Psoas muscle (tissue), 7 donors: ENCODE measurements at regions not wholly inside any gene's neighbourhood (a gene's known extent, or its start where the extent isn't known, plus 50 kb on each side); places are given as distances from the start of the nearest gene placed in this dataset.

Experiments
- ATAC-seq, 4 donors: fragments of 200-7000 bp; cut with Tn5 transposase; one replicate each; pipeline ENCODE4 v1.9.1; 2020; ENCODE audit warnings: moderate library complexity in 3 of 4, mild to moderate bottlenecking in 2 of 4
- DNase-seq, 2 donors: peaks; one replicate each; pipeline ENCODE4 v3.0.0-alpha.2; 2020
- H3K27ac ChIP-seq: fragments of 200-600 bp; one replicate; pipeline ENCODE4 v1.8.0; 2022
- H3K27me3 ChIP-seq, 3 donors: fragments of 200-600 bp in 1 of 3; one replicate each; pipeline versions ENCODE4 v1.6.1 to v1.8.0; 2013 to 2022; ENCODE audit warnings: low read length in 2 of 3, mild to moderate bottlenecking in 2 of 3, moderate library complexity in 1 of 3; ENCODE audit not compliant: insufficient read depth in 3 of 3
- H3K36me3 ChIP-seq, 2 donors: fragments of 200-600 bp in 1 of 2; one replicate each; pipeline versions ENCODE4 v1.6.1 to v1.8.0; 2013 to 2022; ENCODE audit warnings: low read depth in 1 of 2, mild to moderate bottlenecking in 1 of 2, moderate library complexity in 1 of 2; ENCODE audit not compliant: insufficient read depth in 1 of 2
- H3K4me1 ChIP-seq: fragments of 200-600 bp; one replicate; pipeline ENCODE4 v1.8.0; 2022
- H3K4me3 ChIP-seq: fragments of 200-600 bp; one replicate; pipeline ENCODE4 v1.8.0; 2022; ENCODE audit warnings: mild to moderate bottlenecking
- H3K9me3 ChIP-seq: fragments of 200-600 bp; one replicate; pipeline ENCODE4 v1.8.0; 2022
- CTCF ChIP-seq: fragments of 200-600 bp; IDR thresholded peaks from one replicate; pipeline ENCODE4 v1.8.0; 2022; ENCODE audit warnings: antibody characterized with exemption
- WGBS, 3 donors: extraction: QIAGEN DNeasy Blood & Tissue Kit; methylation state at CpG; one replicate each; pipeline versions ENCODE4 v1.1.6 to v1.1.7; 2013; 5-methylcytosine and 5-hydroxymethylcytosine counted together
- intact Hi-C, 2 donors: fragments of 100-400 bp; cut with DNase I; formaldehyde crosslinking; loops; one replicate each; pipeline versions ENCODE4 v1.11.0 to v1.14.2; 2022
- donor health status: healthy with polysubstance abuse.
- donor health status: DM: no; HTN: no; CAD: no; lungs with moderate emphysema.
- donor health status: Bipolar disorder and iron deficiency.
- donor health status: healthy.
- donor health status: DM: yes; HTN: yes; CAD: no.
- donor health status: DM: no; HTN: no; CAD: no.
- donor health status: DM: yes; HTN: yes; CAD: no.

DNA sequence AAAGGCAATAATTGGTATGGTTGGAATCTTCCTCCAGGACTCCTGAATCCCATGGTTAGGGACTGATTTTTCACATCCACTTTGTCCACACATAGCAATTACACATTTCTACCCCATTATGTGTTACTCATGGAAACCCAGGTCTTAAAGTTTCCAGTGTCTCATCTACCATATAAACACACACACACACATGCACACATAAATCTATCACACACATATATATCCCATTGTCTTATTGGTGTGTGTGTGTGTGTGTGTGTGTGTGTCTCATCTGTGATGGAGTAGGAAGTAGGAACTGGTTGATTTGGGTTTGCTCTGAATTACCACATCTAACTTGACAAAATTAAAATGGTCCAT lies 525.4 kb downstream of the FUT8 start:
- ATAC-seq = no peak
- no peaks in the 10 kb centered on the region for H3K9me3 ChIP-seq
- H3K27me3 ChIP-seq = no peaks in the 10 kb centered on the region
- intact Hi-C loops = no loop called here
- DNase-seq = no peak
- no peak overlapping the region for H3K27ac ChIP-seq
- TF ChIP-seq CTCF = no peak
- no peaks in the 10 kb centered on the region for H3K4me1 ChIP-seq
- no peak overlapping the region for H3K4me3 ChIP-seq
- no peaks in the 10 kb centered on the region for H3K36me3 ChIP-seq

DNA sequence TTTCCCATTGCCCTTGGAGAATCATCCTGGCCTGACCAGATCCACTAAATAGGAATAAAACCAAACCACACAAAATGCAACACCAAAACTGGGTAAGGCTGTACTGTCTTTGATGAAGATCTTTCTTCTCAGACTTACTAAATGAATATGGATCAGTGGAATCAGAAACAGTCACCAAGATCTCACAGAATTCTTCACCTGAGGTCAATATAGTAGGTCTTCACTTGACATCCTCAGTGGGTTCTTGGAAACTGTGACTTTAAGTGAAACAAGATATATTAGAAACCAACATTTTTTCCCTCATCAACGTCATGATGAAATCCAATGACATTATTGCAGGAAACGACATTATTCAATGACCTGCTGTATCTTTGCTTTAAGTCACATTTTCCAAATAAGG lies 526.2 kb downstream of the FUT8 start:
- intact Hi-C loops = no loop called here
- no peaks in the 10 kb centered on the region for H3K27me3 ChIP-seq
- H3K27ac ChIP-seq = no peak overlapping the region
- 51 to 63% (median 58%) methylated on average over 2 of the region's 2 CpGs for WGBS, 3 donors
- no peak for ATAC-seq
- no peak overlapping the region for H3K4me3 ChIP-seq
- TF ChIP-seq CTCF = no peak
- no peaks in the 10 kb centered on the region for H3K9me3 ChIP-seq
- no peaks in the 10 kb centered on the region for H3K36me3 ChIP-seq
- no peak for DNase-seq
- H3K4me1 ChIP-seq = no peaks in the 10 kb centered on the region

DNA sequence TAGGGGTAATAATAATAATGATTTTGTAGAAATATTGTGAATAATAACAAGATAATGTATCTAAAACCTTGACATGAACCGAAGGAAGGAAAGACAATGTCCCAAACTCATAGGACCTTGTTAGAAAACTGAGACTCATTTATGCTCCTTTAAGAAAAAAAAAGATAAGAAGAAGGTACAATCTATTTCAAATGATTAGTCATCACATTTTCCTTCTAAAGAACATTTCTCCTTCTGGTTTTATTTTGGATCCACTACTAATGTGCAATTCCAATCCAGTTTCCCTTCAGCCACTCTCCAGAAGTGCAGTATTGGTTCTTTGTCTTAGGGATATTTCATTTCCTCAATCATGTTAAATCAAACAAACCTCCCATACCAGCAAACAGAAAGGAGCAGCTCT lies 526.7 kb downstream of the FUT8 start:
- H3K4me3 ChIP-seq = no peak overlapping the region
- H3K27me3 ChIP-seq = no peaks in the 10 kb centered on the region
- H3K27ac ChIP-seq = no peak overlapping the region
- no peak for DNase-seq
- 88 to 96% (median 93%) methylated on average over 1 of the region's 1 CpG for WGBS, 3 donors
- H3K36me3 ChIP-seq = no peaks in the 10 kb centered on the region
- intact Hi-C loops = no loop called here
- no peaks in the 10 kb centered on the region for H3K9me3 ChIP-seq
- no peaks in the 10 kb centered on the region for H3K4me1 ChIP-seq
- TF ChIP-seq CTCF = no peak
- ATAC-seq = no peak

GRCh38 chr14:65940056-65940735 lies 527.7 kb downstream of the FUT8 start:
- intact Hi-C loops = no loop called here
- Histone ChIP-seq H3K27ac (no peak overlapping the region), H3K4me3 (no peak overlapping the region), H3K27me3 (no peaks in the 10 kb centered on the region), H3K9me3 (no peaks in the 10 kb centered on the region), H3K4me1 (no peaks in the 10 kb centered on the region), H3K36me3 (no peaks in the 10 kb centered on the region)
- TF ChIP-seq CTCF = no peak
- WGBS, 3 donors = 77 to 78% (median 78%) methylated on average over 9 of the region's 9 CpGs
- no peak for ATAC-seq
- DNase-seq = no peak

- WGBS, 3 donors = 48 to 60% (median 54%) methylated on average over 4 of the region's 4 CpGs
- H3K27ac ChIP-seq = no peak overlapping the region
- no peak for TF ChIP-seq CTCF
- H3K9me3 ChIP-seq = no peaks in the 10 kb centered on the region
- no peak for DNase-seq
- no peaks in the 10 kb centered on the region for H3K36me3 ChIP-seq
- no peak overlapping the region for H3K4me3 ChIP-seq
- H3K27me3 ChIP-seq = peaks cover 0 to under 1% (median 0%) of the 10 kb centered on the region in 3 donors
- H3K4me1 ChIP-seq = no peaks in the 10 kb centered on the region
- no peak for ATAC-seq
- intact Hi-C loops = no loop called here
These were observed 528.6 kb downstream of the FUT8 start for GRCh38 chr14:65941091-65941490.
